Central memory CD4-positive, alpha-beta T cell (primary cell): ENCODE measurements at regions not wholly inside any gene's neighbourhood (a gene's known extent, or its start where the extent isn't known, plus 50 kb on each side); places are given as distances from the start of the nearest gene placed in this dataset.
"Not testable (repeated sequence)": the region's sequence is repeated elsewhere in the genome, so short reads cannot be mapped to it uniquely, and the experiment has no call there.

Experiments
- DNase-seq: peaks from one replicate; pipeline ENCODE4 v3.0.0; 2022

DNA sequence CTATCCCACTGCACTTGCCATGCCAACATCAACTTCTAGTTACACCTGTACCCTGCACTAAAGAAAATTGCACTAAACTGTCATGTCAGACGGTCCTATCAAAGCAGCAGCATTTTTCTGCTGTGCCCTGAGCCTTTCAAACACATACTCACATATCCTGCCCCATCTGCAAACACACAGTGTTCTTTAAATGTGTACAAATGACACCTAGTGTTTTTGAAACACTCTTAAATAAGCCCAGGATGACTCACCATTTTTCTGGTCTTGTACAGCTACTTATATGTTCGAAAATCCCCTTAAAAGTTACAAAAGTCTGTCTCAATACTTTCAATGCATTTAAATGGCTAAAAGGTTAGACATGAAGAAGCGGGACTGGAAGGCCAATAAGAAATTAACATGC lies 346.7 kb upstream of the PPARGC1A start:
- DNase-seq: no peak

DNA sequence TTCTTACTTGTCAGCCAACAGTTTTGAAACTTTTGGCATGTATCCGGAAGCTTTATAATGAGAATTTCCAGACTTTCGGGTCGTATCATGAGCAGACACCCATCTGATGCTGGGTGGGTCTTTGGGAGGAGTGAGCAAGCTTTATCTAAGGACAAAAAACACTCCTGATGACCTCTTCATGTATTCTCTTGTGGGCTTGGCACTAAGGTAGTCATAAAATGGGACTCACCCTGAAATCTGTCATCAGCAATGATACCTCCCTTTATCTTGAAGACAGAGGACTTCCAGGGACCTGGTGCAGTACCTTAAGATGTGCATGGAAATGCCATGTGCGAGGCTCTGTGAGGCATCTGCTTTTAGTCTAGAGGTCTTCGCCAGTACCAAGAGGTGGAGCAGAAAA lies 346.3 kb upstream of the PPARGC1A start:
- no peak for DNase-seq

DNA sequence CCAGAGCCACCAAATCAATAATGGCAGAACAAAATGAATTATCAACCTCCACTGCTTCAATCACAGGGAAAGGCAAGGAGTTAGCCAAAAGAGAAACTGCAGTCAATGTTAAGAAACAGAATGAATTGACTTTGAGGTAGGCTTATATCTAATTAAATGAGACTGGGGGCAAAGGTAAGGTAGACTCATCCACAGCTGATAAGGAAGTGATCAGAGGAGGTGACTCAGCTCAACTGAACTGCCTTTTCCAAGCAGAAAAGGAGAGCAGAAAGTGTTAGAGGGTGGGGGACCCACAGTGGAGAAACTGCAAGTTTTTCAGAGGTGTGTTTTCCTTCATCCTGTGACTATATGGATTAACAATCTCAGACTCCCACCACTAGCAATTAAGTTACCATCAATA lies 345.8 kb upstream of the PPARGC1A start:
- DNase-seq: no peak

DNA sequence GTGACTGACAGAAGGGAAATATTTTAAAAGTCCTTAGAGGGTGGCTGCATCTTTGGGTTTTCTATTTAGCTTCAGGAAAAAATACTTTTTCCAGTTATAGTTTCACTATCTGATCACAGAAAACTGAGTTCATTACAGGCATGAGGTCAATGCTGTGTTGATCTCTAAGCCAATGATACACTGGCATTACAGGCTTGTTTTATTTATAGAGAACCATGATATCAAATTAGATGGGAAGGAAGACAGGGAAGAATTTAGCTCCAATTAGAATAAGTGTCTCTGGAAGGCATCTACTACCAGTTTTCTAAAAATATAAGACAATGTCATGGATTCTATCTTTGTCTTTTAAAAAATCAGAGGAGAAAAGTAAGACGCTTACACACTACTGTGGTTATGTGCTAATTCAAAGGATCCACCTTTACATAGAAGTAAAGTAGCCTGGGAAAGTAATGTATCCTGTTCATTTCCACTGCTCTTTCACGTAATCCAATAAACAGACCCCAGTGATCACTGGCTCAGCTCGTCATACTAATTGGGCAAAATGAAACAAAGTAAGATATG lies 344.5 kb upstream of the PPARGC1A start:
- DNase-seq: no peak

DNA sequence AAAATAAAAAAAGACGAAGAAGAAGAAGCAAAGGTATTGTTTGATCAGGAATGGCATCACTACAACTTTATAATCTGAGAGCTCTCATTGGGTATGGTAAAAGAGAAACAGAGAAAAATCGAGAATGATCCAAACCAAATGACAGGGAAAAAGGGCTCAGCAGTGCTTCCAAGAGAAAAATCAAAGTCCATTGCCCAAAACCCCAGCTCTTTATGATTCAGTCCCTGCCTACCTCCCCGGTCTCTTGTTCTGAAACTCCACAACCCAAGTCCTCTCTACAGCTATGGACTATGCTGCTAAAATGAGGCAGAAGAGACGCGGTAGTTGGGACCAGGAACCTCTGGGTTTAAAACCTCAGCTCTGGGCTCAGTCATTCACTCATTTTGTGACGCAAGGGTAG lies 341.1 kb upstream of the PPARGC1A start:
- DNase-seq: no peak

DNA sequence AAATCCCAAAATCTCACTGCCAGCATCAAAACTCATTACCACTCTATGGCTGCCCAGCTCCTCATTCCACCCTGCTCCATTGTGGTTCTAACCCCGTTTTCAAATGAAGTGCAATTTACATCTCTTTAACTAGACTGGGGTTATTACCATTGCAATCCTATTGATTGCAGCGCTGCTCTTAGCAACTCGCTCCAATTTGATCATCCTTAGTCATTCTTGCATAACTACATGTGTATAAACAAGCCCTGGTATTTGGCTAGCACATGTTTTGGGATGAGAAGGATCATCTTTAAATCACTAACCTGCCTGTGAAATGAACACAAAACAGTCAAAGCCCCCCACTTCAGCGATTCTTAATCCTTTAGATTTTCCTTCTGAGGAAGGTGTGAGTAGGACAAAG lies 340.1 kb upstream of the PPARGC1A start:
- no peak for DNase-seq

DNA sequence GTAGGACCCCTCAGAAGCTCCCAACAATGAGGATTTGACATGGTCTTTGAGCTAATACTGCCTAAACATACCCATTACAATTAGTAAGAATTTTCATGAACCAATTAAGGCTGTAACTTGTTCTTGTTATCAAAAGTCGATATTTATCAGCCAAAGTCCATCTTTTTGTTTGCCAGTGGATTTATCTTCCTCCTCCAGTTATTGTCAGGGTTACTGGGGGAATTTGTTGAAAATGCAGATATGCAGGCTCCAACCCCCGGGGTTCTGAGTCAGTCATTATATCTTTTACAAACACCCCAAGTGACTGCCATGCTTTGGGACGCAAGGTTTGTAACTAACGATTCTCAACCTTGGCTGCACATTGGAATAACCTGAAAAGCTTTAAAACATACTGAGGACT lies 338.8 kb upstream of the PPARGC1A start:
- DNase-seq: no peak

DNA sequence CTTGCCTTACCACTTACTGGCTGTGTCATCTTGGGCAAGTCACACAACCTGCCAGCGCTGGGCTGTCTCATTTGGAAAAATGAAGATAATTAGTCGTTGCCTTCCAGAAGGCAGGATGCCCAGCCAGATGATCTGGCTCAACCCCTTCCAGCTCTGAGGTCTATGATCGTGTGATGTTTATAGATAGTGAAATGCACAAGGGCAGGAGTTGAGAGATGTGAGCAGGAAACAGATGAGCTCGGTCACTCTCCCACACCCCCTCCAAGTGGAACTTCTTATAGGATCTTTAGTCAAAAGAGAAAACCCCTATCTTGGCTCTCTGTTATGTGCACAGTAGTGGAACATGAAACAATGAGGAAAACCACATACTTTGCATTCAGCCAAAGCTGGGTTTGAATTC lies 336.8 kb upstream of the PPARGC1A start:
- no peak for DNase-seq

DNA sequence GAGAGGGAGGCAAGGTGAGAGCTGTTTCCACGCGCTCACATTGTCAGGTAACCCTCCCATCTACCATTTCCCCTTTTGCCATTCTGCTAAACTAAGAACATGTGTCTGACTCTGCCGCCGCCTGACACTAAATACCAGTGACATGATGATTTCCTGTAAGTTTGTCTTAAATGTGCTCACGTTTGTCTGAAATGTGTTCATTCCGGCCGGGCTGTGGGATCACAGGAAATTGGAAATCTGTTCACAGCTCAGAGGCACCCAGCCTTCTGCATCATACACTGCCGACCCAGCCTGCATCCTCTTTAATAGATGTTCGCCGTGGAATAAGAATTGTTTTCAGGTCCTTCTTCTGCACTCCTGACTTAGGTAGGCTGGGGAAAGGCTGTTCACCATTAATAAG lies 336.2 kb upstream of the PPARGC1A start:
- no peak for DNase-seq

DNA sequence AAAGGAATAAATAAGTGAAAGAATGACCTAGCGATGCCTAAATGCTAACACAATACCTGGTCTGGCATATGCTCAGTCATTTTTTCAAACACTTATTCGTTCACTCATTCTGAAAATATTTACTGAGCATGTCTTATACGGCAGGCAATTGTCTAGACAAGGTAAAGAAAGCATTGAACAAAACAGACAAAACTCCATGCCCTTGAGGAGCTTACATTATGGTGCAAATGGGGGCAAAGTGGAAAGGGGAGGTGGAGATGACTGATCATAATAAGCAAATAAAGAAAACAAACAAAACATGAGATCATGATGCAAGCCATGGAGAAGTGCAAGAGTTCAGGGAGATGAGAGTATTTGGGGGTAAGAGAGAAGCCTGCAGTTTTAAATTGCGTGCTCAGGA lies 334.6 kb upstream of the PPARGC1A start:
- DNase-seq: no peak

DNA sequence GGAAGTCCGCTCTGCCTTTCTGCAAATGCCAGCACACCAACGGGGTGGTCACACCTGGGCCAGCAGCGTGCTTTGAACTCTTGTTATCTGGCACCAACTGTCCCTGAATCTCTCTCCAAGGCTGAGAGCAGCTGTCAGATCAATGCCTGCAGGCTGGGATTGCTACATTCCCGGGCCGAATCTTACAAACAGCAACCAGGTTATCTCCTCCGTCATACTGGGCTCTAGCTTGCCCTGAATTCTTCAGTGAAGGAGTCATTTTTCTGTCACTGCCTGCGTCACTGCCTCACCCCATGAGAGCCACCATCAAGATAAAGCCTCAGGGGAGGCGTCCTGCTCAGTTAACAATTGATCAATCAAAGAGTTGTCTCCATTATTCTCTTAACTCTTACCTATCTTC lies 329.4 kb upstream of the PPARGC1A start:
- DNase-seq: no peak

DNA sequence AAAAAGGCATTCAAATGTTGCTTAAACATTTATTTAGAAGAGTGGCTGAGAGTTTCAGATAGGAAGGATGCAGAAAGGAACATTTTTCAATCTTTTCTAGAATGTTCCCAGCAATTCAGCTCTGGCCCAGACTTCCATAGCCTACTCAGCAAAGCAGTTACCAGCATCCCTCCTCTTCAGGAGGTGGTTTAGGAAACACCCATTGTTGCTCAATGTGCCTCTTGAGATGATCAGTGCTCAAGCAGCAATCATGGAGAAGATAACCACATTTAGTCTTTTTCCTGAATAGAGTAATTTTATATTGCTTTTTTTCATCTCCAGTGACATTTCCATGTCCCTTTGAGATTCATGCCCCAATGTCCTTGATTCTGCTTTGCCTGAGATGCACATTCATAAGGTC lies 328.7 kb upstream of the PPARGC1A start:
- no peak for DNase-seq

DNA sequence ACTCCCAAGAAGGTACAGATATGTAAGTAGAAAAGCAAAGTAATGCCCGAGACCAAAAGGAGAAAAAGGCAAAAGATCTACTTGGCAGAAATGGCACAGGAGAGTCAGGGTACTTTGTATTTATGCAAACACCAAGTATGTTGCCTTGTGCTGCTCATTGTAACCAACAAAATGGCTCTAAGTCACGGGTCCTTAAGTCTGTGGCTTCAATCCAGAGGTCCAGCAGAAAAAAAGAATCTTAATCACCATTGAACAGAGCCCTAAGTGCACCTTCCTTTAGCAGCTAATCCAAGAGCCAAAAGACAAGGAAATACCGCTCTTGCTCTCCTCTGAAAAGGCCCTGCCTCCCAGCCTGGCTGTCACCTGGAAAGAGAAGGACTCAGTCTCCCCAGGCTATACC lies 324.9 kb upstream of the PPARGC1A start:
- DNase-seq: no peak

DNA sequence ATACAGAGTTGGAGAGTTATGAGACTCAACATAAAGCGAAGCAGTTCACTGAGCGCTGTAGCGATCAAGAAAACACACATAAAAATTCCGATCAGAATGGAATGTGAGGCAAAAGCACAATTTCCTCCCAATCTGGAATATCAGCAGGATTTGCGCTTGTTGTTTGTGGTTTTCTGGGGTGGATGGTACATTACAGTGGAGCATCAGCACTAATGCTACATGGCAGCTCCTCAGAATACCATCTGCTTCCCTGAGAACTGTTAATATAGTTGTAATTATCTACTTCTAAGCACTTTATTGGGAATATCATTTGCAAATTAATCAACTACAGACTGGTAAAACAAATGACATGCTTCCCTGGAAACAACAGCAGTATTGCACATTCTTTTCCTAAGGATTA lies 324.1 kb upstream of the PPARGC1A start:
- DNase-seq: no peak

DNA sequence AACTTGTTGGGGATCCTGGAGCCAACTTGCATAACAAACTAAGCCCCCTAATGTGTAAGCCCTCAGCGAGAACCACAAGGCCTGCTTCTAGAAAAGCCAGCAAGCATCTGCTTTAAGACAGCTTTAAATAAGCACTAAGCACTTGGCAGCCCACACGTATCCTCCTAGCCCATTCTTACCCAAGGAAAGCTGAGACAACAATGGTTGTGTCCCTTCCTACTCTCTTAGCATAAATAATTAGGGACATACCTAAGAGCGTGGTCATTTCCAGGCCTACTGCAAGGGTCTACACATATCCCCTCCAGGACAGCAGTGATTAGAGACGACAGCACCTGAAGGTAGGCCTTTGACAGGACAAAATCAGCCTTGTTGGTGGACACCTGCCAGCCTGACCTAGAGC lies 322.8 kb upstream of the PPARGC1A start:
- no peak for DNase-seq

DNA sequence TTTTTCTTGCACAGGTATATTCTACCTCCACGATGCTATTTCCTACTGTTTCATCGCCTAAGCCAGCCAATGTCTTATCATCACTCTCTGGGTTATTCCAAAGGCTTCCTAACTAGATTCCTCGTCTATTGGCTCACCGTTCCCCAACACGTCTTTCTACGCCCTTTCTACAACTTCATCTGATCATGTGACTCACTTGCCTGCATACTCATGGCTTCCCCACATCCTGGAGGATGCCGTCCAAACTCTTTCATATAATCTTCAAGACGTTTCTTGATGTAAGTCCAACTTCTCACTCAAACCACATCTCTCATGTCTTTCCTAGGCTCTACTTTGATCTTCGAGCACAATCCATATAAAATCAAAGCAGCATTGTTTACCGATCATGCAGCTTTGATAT lies 322.0 kb upstream of the PPARGC1A start:
- DNase-seq: no peak

DNA sequence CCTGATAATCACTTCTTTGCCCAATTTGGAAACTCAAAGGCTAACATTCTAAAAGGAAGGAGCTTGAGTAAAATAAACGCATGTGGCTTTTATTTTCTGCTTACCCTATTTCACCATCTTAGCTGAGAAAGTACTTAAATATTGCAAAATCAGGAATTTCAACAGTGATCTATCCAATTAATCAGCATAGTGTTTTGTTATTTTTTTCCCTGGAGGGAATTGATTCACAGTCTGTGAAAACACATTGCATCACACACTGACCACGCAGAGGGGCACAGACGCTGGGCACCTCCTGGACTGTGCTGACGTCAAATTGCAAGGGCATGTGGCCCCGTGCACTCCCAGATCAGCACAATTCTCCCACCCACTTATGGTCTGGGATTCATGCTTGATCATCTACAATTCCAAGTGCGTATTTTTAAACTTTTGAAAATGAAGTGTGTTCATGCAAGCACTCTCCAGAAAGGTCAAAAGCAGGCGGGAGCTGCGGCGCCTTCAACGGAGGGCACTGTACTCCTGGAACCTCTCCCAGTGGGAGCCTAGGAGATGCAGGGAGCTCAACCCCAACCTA lies 320.6 kb upstream of the PPARGC1A start:
- no peak for DNase-seq

DNA sequence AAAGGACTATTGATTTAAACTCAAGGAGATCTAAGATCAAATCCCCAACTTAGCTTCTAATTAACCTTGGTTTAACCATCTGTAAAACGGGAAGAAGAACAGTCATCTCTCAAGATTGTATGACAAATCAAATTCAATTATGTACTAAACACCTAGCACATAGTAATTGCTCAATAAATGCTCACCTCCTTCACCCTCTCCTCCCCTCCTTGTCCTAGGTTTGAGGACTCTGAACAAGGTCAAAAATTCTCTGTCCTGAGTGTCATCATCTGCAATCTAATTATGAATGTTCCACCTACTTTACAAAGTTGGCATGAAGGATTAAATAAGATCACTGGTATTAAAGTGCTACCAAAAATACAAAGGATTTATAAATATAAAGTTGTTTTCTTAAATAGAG lies 320.1 kb upstream of the PPARGC1A start:
- DNase-seq: no peak

DNA sequence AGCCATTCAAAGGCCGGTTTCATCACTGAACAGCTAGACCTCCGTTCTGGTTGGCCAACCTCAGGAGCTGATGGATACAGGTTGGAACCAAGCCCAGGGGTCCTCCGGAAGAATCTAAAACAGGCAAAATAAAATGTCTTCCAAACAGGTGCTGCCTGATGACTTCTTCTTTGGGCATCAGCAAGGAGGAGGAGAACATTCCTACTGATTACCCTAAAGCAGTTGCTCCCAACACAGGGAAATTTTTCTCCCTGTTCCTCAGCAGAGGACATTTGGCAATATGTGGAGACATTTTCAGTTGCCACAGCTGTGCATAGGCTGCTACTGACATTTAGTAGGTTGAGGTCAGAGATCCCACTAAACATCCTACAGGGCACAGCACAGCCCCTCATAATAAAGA lies 319.3 kb upstream of the PPARGC1A start:
- DNase-seq: no peak

DNA sequence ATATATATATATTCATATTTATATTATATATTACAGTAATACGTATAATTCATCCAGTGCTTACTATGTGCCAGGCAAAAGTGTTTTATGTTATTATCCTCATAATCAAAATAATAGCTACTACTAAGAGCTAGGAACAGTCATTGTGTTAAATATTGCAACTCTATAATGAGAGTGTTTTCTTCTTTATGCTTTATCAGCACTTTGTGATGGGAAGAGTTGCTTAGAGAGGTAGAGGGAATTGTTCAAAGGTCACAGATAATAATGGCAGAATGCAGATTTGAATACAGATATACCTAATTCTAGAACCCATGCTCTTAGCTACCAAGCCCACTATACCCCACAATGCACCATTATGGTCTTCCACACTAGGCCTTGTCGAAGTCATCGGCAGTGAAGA lies 318.8 kb upstream of the PPARGC1A start:
- DNase-seq: no peak

DNA sequence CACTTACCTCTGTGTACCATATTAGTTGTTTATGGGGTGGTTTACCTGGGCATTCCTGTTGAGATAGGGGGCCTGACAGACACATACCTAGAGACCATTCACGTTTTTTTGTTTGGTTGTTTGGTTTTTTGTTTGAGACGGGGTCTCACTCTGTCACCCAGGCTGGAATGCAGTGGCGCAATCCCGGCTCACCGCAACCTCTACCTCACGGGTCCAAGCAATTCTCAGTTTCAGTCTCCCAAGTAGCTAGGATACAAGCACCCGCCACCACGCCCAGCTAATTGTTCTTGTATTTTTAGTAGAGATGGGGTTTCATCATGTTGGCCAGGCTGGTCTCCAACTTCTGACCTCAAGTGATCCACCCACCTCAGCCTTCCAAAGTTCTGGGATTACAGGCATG lies 314.9 kb upstream of the PPARGC1A start:
- not testable (repeated sequence) for DNase-seq

DNA sequence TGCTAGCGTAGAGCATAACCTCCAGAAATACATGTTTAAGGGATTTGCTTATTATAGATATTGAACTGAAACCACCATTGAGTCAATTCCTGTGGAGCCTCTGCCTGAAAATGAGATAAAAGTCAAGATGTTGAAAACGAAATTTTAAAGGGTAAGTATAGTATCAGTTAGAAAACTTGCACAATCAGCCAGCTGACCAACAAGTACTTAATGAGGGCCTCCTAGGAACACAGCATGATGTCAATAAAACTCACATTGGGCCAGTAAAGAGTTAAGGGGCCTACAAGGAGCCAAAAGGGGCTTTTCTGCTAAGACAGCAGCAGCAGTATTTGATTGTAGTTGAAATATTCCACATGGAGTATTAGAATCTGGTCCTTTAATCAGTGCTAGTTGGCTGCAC lies 314.1 kb upstream of the PPARGC1A start:
- no peak for DNase-seq

DNA sequence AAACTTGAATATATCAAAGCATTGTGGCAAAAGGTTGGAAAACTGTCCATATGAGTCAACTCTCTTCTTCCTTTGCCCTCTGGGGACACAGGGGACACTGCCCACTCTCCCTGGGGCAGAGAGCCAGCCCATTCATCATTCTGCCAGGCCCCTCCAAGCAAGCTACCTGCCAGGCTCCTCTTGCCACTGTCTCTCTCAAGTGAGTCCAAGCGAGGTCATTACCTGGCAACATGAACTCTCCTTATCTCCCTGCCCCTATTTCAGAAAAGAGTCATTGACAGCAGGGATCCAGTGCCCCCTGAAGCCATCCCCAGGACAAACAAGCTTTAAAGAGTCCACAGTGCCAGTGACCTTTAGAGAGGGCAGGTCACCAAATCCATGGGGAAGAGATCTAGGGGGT lies 312.7 kb upstream of the PPARGC1A start:
- DNase-seq: no peak

DNA sequence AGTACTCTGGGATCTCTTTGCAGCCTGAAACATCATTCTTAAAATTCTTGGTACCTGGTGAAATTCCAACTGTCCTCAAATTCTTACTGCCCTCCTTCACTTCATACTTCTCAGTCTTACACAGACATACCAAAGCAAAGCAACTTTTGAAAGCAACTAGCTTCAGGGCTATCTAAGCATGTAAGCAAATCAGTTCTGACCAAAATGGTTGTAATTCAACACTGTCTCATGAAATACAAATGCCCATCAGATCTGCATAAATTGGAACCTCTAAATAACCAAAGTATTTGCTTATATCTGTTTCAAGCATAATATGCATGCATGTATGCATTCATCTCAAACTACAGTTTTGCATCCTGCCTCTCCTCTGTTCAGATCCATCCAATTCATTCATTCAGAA lies 308.1 kb upstream of the PPARGC1A start:
- no peak for DNase-seq

DNA sequence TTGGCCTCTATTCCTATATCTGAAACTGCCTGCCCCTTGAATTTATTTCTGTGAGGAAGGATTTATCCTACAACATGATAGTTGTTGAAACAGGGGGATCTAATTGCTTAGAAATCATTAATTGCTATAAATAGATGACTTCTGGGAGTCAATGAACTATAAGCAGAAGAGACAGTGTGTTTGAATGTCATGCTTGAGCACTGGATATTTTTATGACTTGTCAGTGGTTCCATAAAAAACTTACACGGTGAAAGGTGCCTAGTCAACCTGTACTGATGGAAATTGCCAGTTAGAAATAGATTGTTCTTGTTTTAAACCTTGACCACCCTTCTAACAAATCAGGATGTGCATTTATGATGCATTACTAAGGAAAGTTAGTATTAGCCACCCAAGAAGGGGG lies 306.9 kb upstream of the PPARGC1A start:
- DNase-seq: no peak
